PC-9 (cell line): ENCODE measurements at regions not wholly inside any gene's neighbourhood (a gene's known extent, or its start where the extent isn't known, plus 50 kb on each side); places are given as distances from the start of the nearest gene placed in this dataset.

Experiments
- BruUV-seq: library from RNA; stranded (reverse); fragments of 400-500 nt; replicated peaks from 2 replicates; lab custom pipeline; 2021; lab: Mats Ljungman, UMichigan
- CTCF ChIA-PET: fragments of 300-600 bp; sonication (Branson Sonifier 250); formaldehyde crosslinking; loops from one replicate; lab custom pipeline; 2022; ENCODE audit warnings: antibody characterized with exemption; lab: Charles Lee
- POLR2A ChIA-PET: fragments of 300-600 bp; sonication (Branson Sonifier 250); formaldehyde crosslinking; loops from one replicate; lab custom pipeline; 2022; ENCODE audit warnings: antibody characterized with exemption; ENCODE audit not compliant: unreplicated experiment; lab: Charles Lee
- DNase-seq, 2 experiments: peaks; one replicate each; pipeline versions ENCODE4 v3.0.0 to v3.0.0-alpha.2; 2015 to 2022; ENCODE audit warnings: mixed read lengths in 1 of 2
- H2AFZ ChIP-seq: fragments of 200-600 bp; sonication (generic); 2 replicates; pipeline ENCODE4 v1.8.1; 2017; ENCODE audit warnings: antibody characterized with exemption
- H3F3A ChIP-seq: fragments of 200-600 bp; sonication (generic); 2 replicates; pipeline ENCODE4 v1.8.1; 2017; ENCODE audit warnings: antibody characterized with exemption, mild to moderate bottlenecking, low read depth; ENCODE audit not compliant: insufficient read depth
- H3K27ac ChIP-seq: fragments of 200-600 bp; sonication (generic); 2 replicates; pipeline ENCODE4 v1.6.1; 2016; ENCODE audit warnings: mixed run types
- H3K27me3 ChIP-seq: fragments of 200-600 bp; sonication (generic); 2 replicates; pipeline ENCODE4 v1.6.1; 2016; ENCODE audit warnings: low read depth, mixed run types; ENCODE audit not compliant: insufficient read depth
- H3K36me3 ChIP-seq: fragments of 200-600 bp; sonication (generic); 2 replicates; pipeline ENCODE4 v1.6.1; 2016; ENCODE audit warnings: low read depth, mixed run types
- H3K4me1 ChIP-seq: fragments of 200-600 bp; sonication (generic); replicated peaks from 2 replicates; pipeline ENCODE4 v1.6.1; 2016; ENCODE audit warnings: mixed run types; ENCODE audit not compliant: insufficient read depth
- H3K4me2 ChIP-seq: fragments of 200-600 bp; sonication (generic); 2 replicates; pipeline ENCODE4 v1.6.1; 2017; ENCODE audit warnings: mixed run types
- H3K4me3 ChIP-seq: fragments of 200-600 bp; sonication (generic); 2 replicates; pipeline ENCODE4 v1.6.1; 2016; ENCODE audit warnings: mixed run types
- H3K79me2 ChIP-seq: fragments of 200-600 bp; sonication (generic); 2 replicates; pipeline ENCODE4 v1.6.1; 2017; ENCODE audit warnings: low read depth, mixed run types
- H3K9me2 ChIP-seq: fragments of 200-600 bp; sonication (generic); 2 replicates; pipeline ENCODE4 v1.8.1; 2017; ENCODE audit warnings: mild to moderate bottlenecking; ENCODE audit not compliant: insufficient read depth
- H3K9me3 ChIP-seq: fragments of 200-600 bp; sonication (generic); 2 replicates; pipeline ENCODE4 v1.8.1; 2016; ENCODE audit warnings: low read depth; ENCODE audit not compliant: insufficient read depth
- H4K20me1 ChIP-seq: fragments of 200-600 bp; sonication (generic); 2 replicates; pipeline ENCODE4 v1.8.1; 2017; ENCODE audit not compliant: insufficient read depth
- EZH2 ChIP-seq: fragments of 200-600 bp; sonication (generic); IDR thresholded peaks from 2 replicates; pipeline ENCODE4 v1.8.0; 2017; ENCODE audit warnings: antibody characterized with exemption, low read depth
- intact Hi-C: fragments of 100-400 bp; cut with micrococcal nuclease; formaldehyde crosslinking; loops from one replicate; pipeline ENCODE4 v1.10.0; 2022; ENCODE audit not compliant: unreplicated experiment
- TF ChIP-seq, protein P1 (sequence below): fragments of 200-600 bp; sonication (generic); conservative IDR thresholded peaks from 2 replicates; pipeline ENCODE4 v1.6.1; 2017; ENCODE audit warnings: mixed run types, antibody characterized with exemption, mild to moderate bottlenecking, moderate library complexity

DNA sequence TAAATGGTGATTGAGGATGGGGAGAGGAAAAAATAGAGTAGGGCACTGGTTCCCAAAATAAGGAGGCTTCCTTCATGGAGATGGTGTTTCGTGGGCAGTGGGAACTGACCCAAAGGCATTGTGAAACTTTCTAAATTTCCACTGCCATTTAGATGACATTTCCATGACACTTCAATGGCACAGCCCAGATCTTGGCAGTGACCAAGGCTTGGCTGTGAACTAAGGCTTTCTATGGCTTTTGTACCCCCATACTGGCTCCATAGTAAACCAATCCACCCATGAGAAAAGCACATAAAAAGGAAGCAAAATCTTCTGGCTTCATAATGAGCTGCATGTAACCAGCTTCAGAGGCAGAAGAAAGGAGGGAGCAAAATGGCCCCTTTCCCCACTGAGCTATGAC lies 321.0 kb upstream of the TLE4 start:
- H3K27me3 ChIP-seq = peaks cover 11% of the 10 kb centered on the region
- no peak for DNase-seq
- BruUV-seq = no TSS peak
- no peaks in the 10 kb centered on the region for H3K79me2 ChIP-seq
- ChIA-PET POLR2A (no interaction called here), CTCF (no interaction called here)
- H3K4me1 ChIP-seq = no peaks in the 10 kb centered on the region
- intact Hi-C loops = no loop called here
- H3K27ac ChIP-seq = no peak overlapping the region
- no peaks in the 10 kb centered on the region; the same call in 1 of the 2 replicates for H3K9me2 ChIP-seq
- H3K4me2 ChIP-seq = no peak overlapping the region
- no peaks in the 10 kb centered on the region for H3F3A ChIP-seq
- H3K4me3 ChIP-seq = no peak overlapping the region
- no peaks in the 10 kb centered on the region for H4K20me1 ChIP-seq
- TF ChIP-seq, protein P1, sequence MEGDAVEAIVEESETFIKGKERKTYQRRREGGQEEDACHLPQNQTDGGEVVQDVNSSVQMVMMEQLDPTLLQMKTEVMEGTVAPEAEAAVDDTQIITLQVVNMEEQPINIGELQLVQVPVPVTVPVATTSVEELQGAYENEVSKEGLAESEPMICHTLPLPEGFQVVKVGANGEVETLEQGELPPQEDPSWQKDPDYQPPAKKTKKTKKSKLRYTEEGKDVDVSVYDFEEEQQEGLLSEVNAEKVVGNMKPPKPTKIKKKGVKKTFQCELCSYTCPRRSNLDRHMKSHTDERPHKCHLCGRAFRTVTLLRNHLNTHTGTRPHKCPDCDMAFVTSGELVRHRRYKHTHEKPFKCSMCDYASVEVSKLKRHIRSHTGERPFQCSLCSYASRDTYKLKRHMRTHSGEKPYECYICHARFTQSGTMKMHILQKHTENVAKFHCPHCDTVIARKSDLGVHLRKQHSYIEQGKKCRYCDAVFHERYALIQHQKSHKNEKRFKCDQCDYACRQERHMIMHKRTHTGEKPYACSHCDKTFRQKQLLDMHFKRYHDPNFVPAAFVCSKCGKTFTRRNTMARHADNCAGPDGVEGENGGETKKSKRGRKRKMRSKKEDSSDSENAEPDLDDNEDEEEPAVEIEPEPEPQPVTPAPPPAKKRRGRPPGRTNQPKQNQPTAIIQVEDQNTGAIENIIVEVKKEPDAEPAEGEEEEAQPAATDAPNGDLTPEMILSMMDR = no peak
- no peak for TF ChIP-seq EZH2
- H2AFZ ChIP-seq = no peak overlapping the region
- H3K36me3 ChIP-seq = no peaks in the 10 kb centered on the region
- no peaks in the 10 kb centered on the region for H3K9me3 ChIP-seq

DNA sequence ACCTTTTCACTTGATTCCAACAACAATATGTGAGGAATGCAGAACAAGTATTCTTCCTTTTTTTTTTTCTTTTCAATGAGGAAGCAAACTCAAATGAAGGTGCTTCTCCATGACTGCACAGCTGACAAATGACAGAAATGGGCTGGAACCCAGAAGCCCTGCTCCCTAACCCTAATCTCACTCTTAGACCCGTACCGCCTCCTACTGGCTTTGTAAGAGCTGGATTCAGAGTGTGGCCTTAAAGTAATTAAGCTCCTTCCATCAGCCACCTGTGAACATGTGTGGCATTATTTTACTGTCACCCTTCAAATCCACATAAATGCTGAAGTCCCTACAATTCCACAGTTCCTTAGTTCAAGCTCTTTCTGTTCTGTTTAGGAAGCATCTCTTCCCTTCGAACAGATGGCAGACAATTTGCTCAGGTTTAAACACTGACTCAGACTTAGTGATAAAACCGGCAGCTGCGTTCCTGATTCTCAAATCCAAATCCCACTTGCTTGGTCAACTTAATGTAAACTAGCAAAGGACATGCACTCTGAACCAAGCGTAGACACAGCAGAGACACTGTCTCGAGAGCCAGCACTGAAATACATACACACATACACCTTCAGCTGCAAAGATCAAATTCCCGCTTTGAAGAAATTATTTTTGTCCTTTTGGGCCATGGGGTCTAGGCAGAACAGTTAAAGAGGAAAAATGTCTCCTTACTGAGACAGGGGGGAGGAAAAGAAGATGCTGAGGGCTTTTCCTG lies 316.7 kb upstream of the TLE4 start:
- no peak for DNase-seq
- Histone ChIP-seq H3K79me2 (no peaks in the 10 kb centered on the region), H4K20me1 (no peaks in the 10 kb centered on the region; the same call in 1 of the 2 replicates), H3K9me3 (no peaks in the 10 kb centered on the region), H3K9me2 (no peaks in the 10 kb centered on the region), H2AFZ (no peak overlapping the region), H3K27me3 (peaks cover 48% of the 10 kb centered on the region), H3F3A (no peaks in the 10 kb centered on the region), H3K4me3 (no peak overlapping the region), H3K4me1 (no peaks in the 10 kb centered on the region), H3K27ac (no peak overlapping the region), H3K4me2 (no peak overlapping the region), H3K36me3 (no peaks in the 10 kb centered on the region)
- ChIA-PET POLR2A (no interaction called here), CTCF (interaction anchor here (1.0 kb wide), 1 partner anchor 341 kb away, joined by 3 read pairs; no protein-coding TSS in a partner anchor)
- intact Hi-C loops = no loop called here
- TF ChIP-seq, protein P1 = no peak
- no peak for TF ChIP-seq EZH2
- no TSS peak for BruUV-seq

DNA sequence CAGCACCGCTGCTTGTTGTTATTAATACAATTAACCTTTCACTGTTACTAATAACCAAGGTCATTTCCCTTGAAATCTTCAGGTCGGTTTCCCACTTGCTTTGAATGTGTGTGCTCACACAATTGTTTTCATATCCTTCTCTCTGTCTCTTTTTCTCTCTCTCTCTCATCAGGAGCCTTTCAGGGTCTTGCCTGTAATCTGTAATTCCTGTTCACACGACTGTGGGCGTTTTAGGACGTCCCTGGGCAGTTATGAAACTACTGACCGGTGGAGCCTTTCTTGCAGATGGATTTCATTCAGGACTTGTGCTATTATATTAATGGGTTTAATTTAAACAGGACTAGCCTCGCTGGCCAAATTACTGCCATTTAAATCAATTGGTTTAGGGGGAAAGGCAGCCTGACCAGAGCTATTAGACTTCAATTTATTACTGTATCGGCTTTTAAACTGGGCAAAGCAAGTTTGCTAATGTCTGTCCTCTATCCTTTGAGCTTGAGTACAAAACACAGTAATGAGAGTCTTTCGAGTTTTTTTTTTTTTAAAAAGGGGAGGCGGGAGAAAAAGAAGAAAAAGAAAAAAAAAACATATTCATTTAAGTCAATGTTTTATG lies 316.0 kb upstream of the TLE4 start:
- H3F3A ChIP-seq = no peaks in the 10 kb centered on the region
- no peaks in the 10 kb centered on the region; the same call in 1 of the 2 replicates for H4K20me1 ChIP-seq
- H3K9me3 ChIP-seq = no peaks in the 10 kb centered on the region
- no peaks in the 10 kb centered on the region for H3K4me1 ChIP-seq
- BruUV-seq = no TSS peak
- H3K79me2 ChIP-seq = no peaks in the 10 kb centered on the region
- H3K27ac ChIP-seq = no peak overlapping the region
- no peak for DNase-seq
- no peaks in the 10 kb centered on the region for H3K9me2 ChIP-seq
- ChIA-PET CTCF (no interaction called here), POLR2A (no interaction called here)
- H3K4me3 ChIP-seq = no peak overlapping the region
- TF ChIP-seq, protein P1 = no peak
- TF ChIP-seq EZH2 = no peak
- intact Hi-C loops = no loop called here
- no peak overlapping the region for H3K4me2 ChIP-seq
- no peak overlapping the region for H2AFZ ChIP-seq
- H3K27me3 ChIP-seq = peaks cover 55% of the 10 kb centered on the region
- no peaks in the 10 kb centered on the region for H3K36me3 ChIP-seq
